SK-N-SH treated with all-trans-retinoic acid at 6 μM for 48 hours (cell line): ENCODE measurements at regions not wholly inside any gene's neighbourhood (a gene's known extent, or its start where the extent isn't known, plus 50 kb on each side); places are given as distances from the start of the nearest gene placed in this dataset.

Experiments used
- ATAC-seq: fragments of 200-7000 bp; cut with Tn5 transposase; 3 replicates; pipeline ENCODE4 v1.9.1; 2020; ENCODE audit warnings: mild to moderate bottlenecking, moderate library complexity
- ARNTL ChIP-seq: fragments of 450-650 bp; formaldehyde crosslinking; IDR thresholded peaks from 2 replicates; pipeline ENCODE4 v1.5.0; 2020; ENCODE audit warnings: low read depth, mild to moderate bottlenecking, moderate library complexity, borderline replicate concordance
- BACH2 ChIP-seq: fragments of 250-450 bp; sonication (Bioruptor Pico); IDR thresholded peaks from 2 replicates; pipeline ENCODE4 v1.9.0; 2021; ENCODE audit warnings: mild to moderate bottlenecking, borderline replicate concordance
- ESRRG ChIP-seq: fragments of 250-450 bp; sonication (Bioruptor Pico); IDR thresholded peaks from 2 replicates; pipeline ENCODE4 v1.6.1; 2021; ENCODE audit warnings: mild to moderate bottlenecking
- GLIS3 ChIP-seq: fragments of 250-450 bp; sonication (Bioruptor Pico); IDR thresholded peaks from 2 replicates; pipeline ENCODE4 v1.5.0; 2020; ENCODE audit warnings: mild to moderate bottlenecking, moderate library complexity
- OSR1 ChIP-seq: fragments of 250-450 bp; sonication (Bioruptor Pico); IDR thresholded peaks from 2 replicates; pipeline ENCODE4 v1.8.0; 2022; ENCODE audit warnings: moderate library complexity, mild to moderate bottlenecking, inconsistent platforms
- PATZ1 ChIP-seq: fragments of 250-450 bp; sonication (Bioruptor Pico); IDR thresholded peaks from 2 replicates; pipeline ENCODE4 v1.8.0; 2020; ENCODE audit warnings: mild to moderate bottlenecking, moderate library complexity, borderline replicate concordance
- POU6F1 ChIP-seq: fragments of 250-450 bp; sonication (Bioruptor Pico); IDR thresholded peaks from 2 replicates; pipeline ENCODE4 v1.8.0; 2021; ENCODE audit warnings: low read depth, mild to moderate bottlenecking, moderate library complexity, borderline replicate concordance
- PPARA ChIP-seq: fragments of 250-450 bp; sonication (Bioruptor Pico); IDR thresholded peaks from 2 replicates; pipeline ENCODE4 v1.5.0; 2020; ENCODE audit warnings: mild to moderate bottlenecking, borderline replicate concordance
- RARB ChIP-seq: fragments of 250-450 bp; sonication (Bioruptor Pico); IDR thresholded peaks from 2 replicates; pipeline ENCODE4 v1.8.0; 2021; ENCODE audit warnings: mild to moderate bottlenecking, moderate library complexity
- SNAI2 ChIP-seq: fragments of 250-450 bp; sonication (Bioruptor Pico); IDR thresholded peaks from 2 replicates; pipeline ENCODE4 v1.5.0; 2020; ENCODE audit warnings: mild to moderate bottlenecking, moderate library complexity
- TSHZ2 ChIP-seq: fragments of 250-450 bp; sonication (Bioruptor Pico); IDR thresholded peaks from 2 replicates; pipeline ENCODE4 v1.5.0; 2020; ENCODE audit warnings: mild to moderate bottlenecking, moderate library complexity
- ZC3H10 ChIP-seq: fragments of 250-450 bp; sonication (Bioruptor Pico); IDR thresholded peaks from 2 replicates; pipeline ENCODE4 v1.5.1; 2021; ENCODE audit warnings: mild to moderate bottlenecking, moderate library complexity
- ZFP3 ChIP-seq: fragments of 250-450 bp; sonication (Bioruptor Pico); IDR thresholded peaks from 2 replicates; pipeline ENCODE4 v1.5.0; 2020; ENCODE audit warnings: mild to moderate bottlenecking, moderate library complexity
- ZFP30 ChIP-seq: fragments of 450-650 bp; formaldehyde crosslinking; IDR thresholded peaks from 2 replicates; pipeline ENCODE4 v1.5.0; 2022; ENCODE audit warnings: mild to moderate bottlenecking, moderate library complexity
- ZNF565 ChIP-seq: fragments of 450-650 bp; formaldehyde crosslinking; conservative IDR thresholded peaks from 2 replicates; pipeline ENCODE4 v1.5.0; 2020; ENCODE audit warnings: low read depth, mild to moderate bottlenecking, moderate library complexity
- ZNF70 ChIP-seq: fragments of 450-650 bp; formaldehyde crosslinking; IDR thresholded peaks from 2 replicates; pipeline ENCODE4 v1.5.0; 2020; ENCODE audit warnings: mild to moderate bottlenecking, moderate library complexity

- no peak for ATAC-seq
- no peak for TF ChIP-seq ZC3H10 (CRISPR knock-in tag)
- TF ChIP-seq TSHZ2 (CRISPR knock-in tag): no peak
- no peak for TF ChIP-seq GLIS3 (CRISPR knock-in tag)
- no peak for TF ChIP-seq PPARA (CRISPR knock-in tag)
- TF ChIP-seq BACH2 (CRISPR knock-in tag): no peak
- TF ChIP-seq ZFP3 (CRISPR knock-in tag): no peak
- no peak for TF ChIP-seq ARNTL (CRISPR knock-in tag)
- no peak for TF ChIP-seq PATZ1 (CRISPR knock-in tag)
- no peak for TF ChIP-seq ZFP30 (CRISPR knock-in tag)
Observed at GRCh38 chr15:69609776-69610175, 157.2 kb downstream of the RPLP1 start.

GRCh38 chr15:69610277-69610676 is 157.7 kb downstream of the RPLP1 start:
- ATAC-seq: no peak
- TF ChIP-seq ZFP3 (CRISPR knock-in tag) (no peak), OSR1 (CRISPR knock-in tag) (no peak), BACH2 (CRISPR knock-in tag) (no peak), GLIS3 (CRISPR knock-in tag) (no peak), ZFP30 (CRISPR knock-in tag) (no peak)
- TF ChIP-seq, all 23 proteins: peak for 0

- no peak for ATAC-seq
- TF ChIP-seq RARB (CRISPR knock-in tag) (no peak), POU6F1 (CRISPR knock-in tag) (no peak), SNAI2 (CRISPR knock-in tag) (no peak), PATZ1 (CRISPR knock-in tag) (no peak), GLIS3 (CRISPR knock-in tag) (no peak), PPARA (CRISPR knock-in tag) (no peak), ZFP3 (CRISPR knock-in tag) (no peak), ESRRG (CRISPR knock-in tag) (no peak), TSHZ2 (CRISPR knock-in tag) (no peak), ZNF70 (CRISPR knock-in tag) (no peak)
Observed at GRCh38 chr15:69610858-69611257, 158.2 kb downstream of the RPLP1 start.

- no peak for ATAC-seq
- TF ChIP-seq ARNTL (CRISPR knock-in tag): no peak
- TF ChIP-seq ZNF565 (CRISPR knock-in tag): no peak
- no peak for TF ChIP-seq SNAI2 (CRISPR knock-in tag)
- no peak for TF ChIP-seq PPARA (CRISPR knock-in tag)
Observed at GRCh38 chr15:69612112-69612511, 159.5 kb downstream of the RPLP1 start.
